ENCODE measurements at regions not wholly inside any gene's neighbourhood (a gene's known extent, or its start where the extent isn't known, plus 50 kb on each side); places are given as distances from the start of the nearest gene placed in this dataset.

- TF ChIP-seq, protein P1, sequence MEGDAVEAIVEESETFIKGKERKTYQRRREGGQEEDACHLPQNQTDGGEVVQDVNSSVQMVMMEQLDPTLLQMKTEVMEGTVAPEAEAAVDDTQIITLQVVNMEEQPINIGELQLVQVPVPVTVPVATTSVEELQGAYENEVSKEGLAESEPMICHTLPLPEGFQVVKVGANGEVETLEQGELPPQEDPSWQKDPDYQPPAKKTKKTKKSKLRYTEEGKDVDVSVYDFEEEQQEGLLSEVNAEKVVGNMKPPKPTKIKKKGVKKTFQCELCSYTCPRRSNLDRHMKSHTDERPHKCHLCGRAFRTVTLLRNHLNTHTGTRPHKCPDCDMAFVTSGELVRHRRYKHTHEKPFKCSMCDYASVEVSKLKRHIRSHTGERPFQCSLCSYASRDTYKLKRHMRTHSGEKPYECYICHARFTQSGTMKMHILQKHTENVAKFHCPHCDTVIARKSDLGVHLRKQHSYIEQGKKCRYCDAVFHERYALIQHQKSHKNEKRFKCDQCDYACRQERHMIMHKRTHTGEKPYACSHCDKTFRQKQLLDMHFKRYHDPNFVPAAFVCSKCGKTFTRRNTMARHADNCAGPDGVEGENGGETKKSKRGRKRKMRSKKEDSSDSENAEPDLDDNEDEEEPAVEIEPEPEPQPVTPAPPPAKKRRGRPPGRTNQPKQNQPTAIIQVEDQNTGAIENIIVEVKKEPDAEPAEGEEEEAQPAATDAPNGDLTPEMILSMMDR (conservative IDR thresholded peaks at IDR 0.05; ENCODE audit: low read depth, low read length) = no peak
- no peak overlapping the region for H3K4me3 ChIP-seq (ENCODE audit: low read depth, low read length)
- no peak for DNase-seq (ENCODE audit: low read depth)
Measured at GRCh38 chr7:157472311-157473050, 135.7 kb downstream of the DNAJB6 start.

- DNase-seq (ENCODE audit: low read depth) = no peak
- TF ChIP-seq, protein P1 (conservative IDR thresholded peaks at IDR 0.05; ENCODE audit: low read depth, low read length) = no peak
- H3K4me3 ChIP-seq (ENCODE audit: low read depth, low read length) = no peak overlapping the region
Measured at GRCh38 chr7:157473051-157473569, 136.3 kb downstream of the DNAJB6 start.

DNA sequence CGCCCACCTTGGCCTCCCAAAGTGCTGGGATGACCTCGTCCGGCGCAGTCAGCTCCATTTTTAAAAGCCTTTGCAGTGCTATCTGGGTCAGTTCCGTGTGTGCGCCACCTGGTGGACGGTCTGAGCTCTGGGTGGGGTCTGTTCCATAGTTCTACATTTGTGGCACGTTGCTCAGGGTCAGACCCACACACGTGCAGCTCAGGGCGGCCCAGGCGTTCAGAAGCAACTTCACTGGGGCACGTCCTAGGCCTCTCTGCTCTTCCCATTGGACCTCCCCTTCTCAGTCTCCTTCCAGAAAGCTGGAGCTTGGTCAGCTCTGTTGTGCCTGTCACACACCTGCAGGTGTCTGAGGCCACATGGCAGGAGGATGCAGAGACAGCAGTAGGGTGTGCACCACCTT, 137.9 kb downstream of the DNAJB6 start:
- TF ChIP-seq, protein P1 (conservative IDR thresholded peaks at IDR 0.05; ENCODE audit: low read depth, low read length) = peak; percentile 42
- DNase-seq (ENCODE audit: low read depth) = no peak
- no peak overlapping the region for H3K4me3 ChIP-seq (ENCODE audit: low read depth, low read length)

- TF ChIP-seq, protein P1 (conservative IDR thresholded peaks at IDR 0.05; ENCODE audit: low read depth, low read length) = no peak
- DNase-seq (ENCODE audit: low read depth) = no peak
Measured at GRCh38 chr7:157475095-157475494, 138.3 kb downstream of the DNAJB6 start.

GRCh38 chr7:157475601-157476000, 138.8 kb downstream of the DNAJB6 start:
- TF ChIP-seq, protein P1 (conservative IDR thresholded peaks at IDR 0.05; ENCODE audit: low read depth, low read length) = no peak
- no peak for DNase-seq (ENCODE audit: low read depth)
- no peak overlapping the region for H3K4me3 ChIP-seq (ENCODE audit: low read depth, low read length)

More at GRCh38 chr7:157475095-157475494, 138.3 kb downstream of the DNAJB6 start:
- H3K4me3 ChIP-seq (ENCODE audit: low read depth, low read length) = no peak overlapping the region

DNA sequence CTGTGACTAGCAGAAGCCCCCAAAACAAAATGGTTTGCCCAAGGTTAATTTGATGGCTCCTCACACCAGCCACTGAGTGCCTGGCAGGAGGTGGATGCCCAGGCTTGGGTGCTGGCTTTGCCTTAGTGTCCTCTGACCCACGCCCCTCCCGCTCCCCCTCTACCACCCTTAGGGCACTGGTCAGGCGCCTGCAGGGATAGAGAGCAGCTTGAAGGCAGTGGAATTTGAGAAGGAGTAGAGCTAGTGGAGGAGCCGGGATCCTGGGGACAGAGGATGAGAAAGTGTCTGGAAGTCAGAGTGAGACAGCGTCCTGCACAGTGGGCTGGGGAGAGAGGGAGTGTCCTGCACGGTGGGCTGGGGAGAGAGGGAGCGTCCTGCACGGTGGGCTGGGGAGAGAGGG, 139.4 kb downstream of the DNAJB6 start:
- no peak for DNase-seq (ENCODE audit: low read depth)
- TF ChIP-seq, protein P1 (conservative IDR thresholded peaks at IDR 0.05; ENCODE audit: low read depth, low read length) = no peak
- H3K4me3 ChIP-seq (ENCODE audit: low read depth, low read length) = no peak overlapping the region

Data from choroid plexus epithelial cell (primary cell).